ENCODE measurements at regions not wholly inside any gene's neighbourhood (a gene's known extent, or its start where the extent isn't known, plus 50 kb on each side); places are given as distances from the start of the nearest gene placed in this dataset.
A peak's percentile ranks its signal among the peaks of the same experiment; 100 is the strongest.

- H3K27ac ChIP-seq (ENCODE audit: low read depth in 1 of 2, low read length in 1 of 2), result no peak overlapping the region
- no peak overlapping the region for H3K9ac ChIP-seq (ENCODE audit: insufficient read depth in 1 of 2, low read length in 2 of 2)
- peaks cover 0 to 2% (median 0%) of the 10 kb centered on the region in 4 donors for H3K9me3 ChIP-seq (ENCODE audit: control insufficient read depth in 4 of 4, insufficient read depth in 3 of 4, low read length in 3 of 4)
- H3K4me1 ChIP-seq (ENCODE audit: control insufficient read depth in 5 of 5, insufficient read depth in 5 of 5, low read length in 5 of 5), result peaks cover 0 to 57% (median 8%) of the 10 kb centered on the region in 5 donors
- TF ChIP-seq, protein P1, sequence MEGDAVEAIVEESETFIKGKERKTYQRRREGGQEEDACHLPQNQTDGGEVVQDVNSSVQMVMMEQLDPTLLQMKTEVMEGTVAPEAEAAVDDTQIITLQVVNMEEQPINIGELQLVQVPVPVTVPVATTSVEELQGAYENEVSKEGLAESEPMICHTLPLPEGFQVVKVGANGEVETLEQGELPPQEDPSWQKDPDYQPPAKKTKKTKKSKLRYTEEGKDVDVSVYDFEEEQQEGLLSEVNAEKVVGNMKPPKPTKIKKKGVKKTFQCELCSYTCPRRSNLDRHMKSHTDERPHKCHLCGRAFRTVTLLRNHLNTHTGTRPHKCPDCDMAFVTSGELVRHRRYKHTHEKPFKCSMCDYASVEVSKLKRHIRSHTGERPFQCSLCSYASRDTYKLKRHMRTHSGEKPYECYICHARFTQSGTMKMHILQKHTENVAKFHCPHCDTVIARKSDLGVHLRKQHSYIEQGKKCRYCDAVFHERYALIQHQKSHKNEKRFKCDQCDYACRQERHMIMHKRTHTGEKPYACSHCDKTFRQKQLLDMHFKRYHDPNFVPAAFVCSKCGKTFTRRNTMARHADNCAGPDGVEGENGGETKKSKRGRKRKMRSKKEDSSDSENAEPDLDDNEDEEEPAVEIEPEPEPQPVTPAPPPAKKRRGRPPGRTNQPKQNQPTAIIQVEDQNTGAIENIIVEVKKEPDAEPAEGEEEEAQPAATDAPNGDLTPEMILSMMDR (IDR thresholded peaks at IDR 0.05; ENCODE audit: control extremely low read depth, extremely low read depth), result no peak
- H3K4me3 ChIP-seq, result no peak overlapping the region
- H3K27me3 ChIP-seq (ENCODE audit: control insufficient read depth in 3 of 3, insufficient read depth in 3 of 3, low read length in 2 of 3), result no peaks in the 10 kb centered on the region
- 86 to 95% methylated on average over 5 of the region's 5 CpGs for WGBS, 2 donors
- DNase-seq (no peak), ATAC-seq (ENCODE audit: insufficient read depth, low FRiP score) (no peak)
- no peaks in the 10 kb centered on the region for H3K36me3 ChIP-seq (ENCODE audit: control insufficient read depth in 4 of 4, insufficient read depth in 4 of 4, low read length in 4 of 4)
Measured at GRCh38 chr18:24663026-24663425, 202.6 kb downstream of the HRH4 start.

DNA sequence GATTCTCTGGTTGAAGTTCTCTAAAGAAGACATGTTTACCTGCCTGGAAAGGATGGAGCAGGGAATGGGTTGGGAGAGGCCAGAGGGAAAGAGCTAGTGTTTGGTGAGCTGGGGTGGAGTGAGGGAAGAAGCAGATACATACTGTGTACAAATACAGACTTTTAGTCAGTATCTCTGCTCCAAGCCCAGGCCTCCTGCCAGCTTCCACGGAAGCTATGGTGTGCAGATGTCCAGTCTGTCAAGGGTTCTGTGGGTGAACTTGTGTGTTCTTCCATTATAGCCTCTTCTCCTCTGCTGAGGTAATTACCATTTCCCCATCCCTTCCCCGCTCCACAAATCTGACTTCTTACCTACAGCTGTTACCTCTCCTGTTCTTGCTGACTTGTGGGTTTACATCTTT lies 208.6 kb downstream of the HRH4 start:
- Histone ChIP-seq H3K4me1 (ENCODE audit: control insufficient read depth in 5 of 5, insufficient read depth in 5 of 5, low read length in 5 of 5) (peaks cover 0 to 8% (median 0%) of the 10 kb centered on the region in 5 donors), H3K27me3 (ENCODE audit: control insufficient read depth in 3 of 3, insufficient read depth in 3 of 3, low read length in 2 of 3) (no peaks in the 10 kb centered on the region), H3K27ac (ENCODE audit: low read depth in 1 of 2, low read length in 1 of 2) (no peak overlapping the region), H3K9me3 (ENCODE audit: control insufficient read depth in 4 of 4, insufficient read depth in 3 of 4, low read length in 3 of 4) (peaks cover 0 to 3% (median 0%) of the 10 kb centered on the region in 4 donors), H3K9ac (ENCODE audit: insufficient read depth in 1 of 2, low read length in 2 of 2) (no peak overlapping the region), H3K4me3 (no peak overlapping the region), H3K36me3 (ENCODE audit: control insufficient read depth in 4 of 4, insufficient read depth in 4 of 4, low read length in 4 of 4) (no peaks in the 10 kb centered on the region)
- WGBS, 2 donors, result 80 to 82% methylated on average over 2 of the region's 2 CpGs
- TF ChIP-seq, protein P1 (IDR thresholded peaks at IDR 0.05; ENCODE audit: control extremely low read depth, extremely low read depth), result no peak
- DNase-seq, result peak in 2 of 3 donors; percentile 29 to 47
- no peak for ATAC-seq (ENCODE audit: insufficient read depth, low FRiP score)

GRCh38 chr18:24669502-24669901 lies 209.1 kb downstream of the HRH4 start:
- no peak overlapping the region for H3K9ac ChIP-seq (ENCODE audit: insufficient read depth in 1 of 2, low read length in 2 of 2)
- H3K36me3 ChIP-seq (ENCODE audit: control insufficient read depth in 4 of 4, insufficient read depth in 4 of 4, low read length in 4 of 4), result no peaks in the 10 kb centered on the region
- no peak overlapping the region for H3K4me3 ChIP-seq
- TF ChIP-seq, protein P1 (IDR thresholded peaks at IDR 0.05; ENCODE audit: control extremely low read depth, extremely low read depth), result no peak
- ATAC-seq (ENCODE audit: insufficient read depth, low FRiP score) (no peak), DNase-seq (peak in 2 of 3 donors; percentile 15 to 30)
- H3K9me3 ChIP-seq (ENCODE audit: control insufficient read depth in 4 of 4, insufficient read depth in 3 of 4, low read length in 3 of 4), result peaks cover 0 to 3% (median 0%) of the 10 kb centered on the region in 4 donors
- no peaks in the 10 kb centered on the region for H3K27me3 ChIP-seq (ENCODE audit: control insufficient read depth in 3 of 3, insufficient read depth in 3 of 3, low read length in 2 of 3)
- WGBS, 2 donors, result 78 to 87% methylated on average over 3 of the region's 3 CpGs
- H3K4me1 ChIP-seq (ENCODE audit: control insufficient read depth in 5 of 5, insufficient read depth in 5 of 5, low read length in 5 of 5), result peaks cover 0 to 8% (median 0%) of the 10 kb centered on the region in 5 donors
- no peak overlapping the region for H3K27ac ChIP-seq (ENCODE audit: low read depth in 1 of 2, low read length in 1 of 2)
